GM12878 (cell line): ENCODE measurements at regions not wholly inside any gene's neighbourhood (a gene's known extent, or its start where the extent isn't known, plus 50 kb on each side); places are given as distances from the start of the nearest gene placed in this dataset.

Source experiments
- ATAC-seq: fragments of 200-7000 bp; cut with Tn5 transposase; 3 replicates; pipeline ENCODE4 v1.9.1; 2020; ENCODE audit warnings: mild to moderate bottlenecking, moderate library complexity
- BruUV-seq: library from RNA; stranded (reverse); fragments of 400-500 nt; replicated peaks from 2 replicates; lab custom pipeline; 2021; lab: Mats Ljungman, UMichigan
- CTCF ChIA-PET: fragments of 300-600 bp; sonication (Branson Sonifier 250); formaldehyde crosslinking; extraction: SDS; loops from one replicate; lab custom pipeline; 2021; ENCODE audit warnings: inconsistent platforms; lab: Yijun Ruan, JAX
- POLR2A ChIA-PET: fragments of 350-600 bp; formaldehyde crosslinking; extraction: SDS; loops from one replicate; lab custom pipeline; 2021; ENCODE audit warnings: inconsistent platforms; lab: Charles Lee
- RAD21 ChIA-PET: fragments of 300-600 bp; sonication (Branson Sonifier 250); formaldehyde crosslinking; loops from one replicate; lab custom pipeline; 2023; ENCODE audit warnings: antibody characterized with exemption; ENCODE audit not compliant: unreplicated experiment; lab: Charles Lee
- SMC1A ChIA-PET: fragments of 300-600 bp; sonication (Branson Sonifier 250); formaldehyde crosslinking; loops from one replicate; lab custom pipeline; 2023; ENCODE audit not compliant: unreplicated experiment, uncharacterized antibody; lab: Charles Lee
- DNase-seq: peaks from one replicate; pipeline ENCODE4 v3.0.0-alpha.2; 2011; ENCODE audit warnings: low read depth, low spot score
- FAIRE-seq: peaks from 3 replicates; lab custom pipeline; 2011; peaks lifted over from hg19 to GRCh38; lab: Jason Lieb, UNC
- H2AFZ ChIP-seq: 2 replicates; pipeline ENCODE4 v1.6.0; 2011; ENCODE audit warnings: low read depth, low read length, control low read depth; ENCODE audit not compliant: control insufficient read depth
- H3K27ac ChIP-seq: 2 replicates; pipeline ENCODE4 v1.5.1; 2011; ENCODE audit warnings: control low read depth; ENCODE audit not compliant: control insufficient read depth, insufficient read depth
- H3K27me3 ChIP-seq, 2 experiments: replicated peaks in 1 of 2; 2 replicates each; pipeline versions ENCODE4 v1.6.0 to v1.6.1; 2011; ENCODE audit warnings: low read length in 1 of 2; ENCODE audit not compliant: control insufficient read depth in 2 of 2, insufficient read depth in 2 of 2
- H3K36me3 ChIP-seq, 2 experiments: 2 replicates each; pipeline ENCODE4 v1.5.1; 2011; ENCODE audit warnings: low read length in 1 of 2; ENCODE audit not compliant: control insufficient read depth in 2 of 2, insufficient read depth in 2 of 2
- H3K4me1 ChIP-seq: 2 replicates; pipeline ENCODE4 v1.6.1; 2011; ENCODE audit warnings: mild to moderate bottlenecking, low read length, moderate library complexity, mixed read lengths; ENCODE audit not compliant: control insufficient read depth, insufficient read depth
- H3K4me2 ChIP-seq: 2 replicates; pipeline ENCODE4 v1.6.0; 2011; ENCODE audit warnings: control low read depth; ENCODE audit not compliant: control insufficient read depth, insufficient read depth
- H3K4me3 ChIP-seq: fragments of 200-600 bp; sonication (generic); 2 replicates; pipeline ENCODE4 v1.5.1; 2016
- H3K79me2 ChIP-seq: 2 replicates; pipeline ENCODE4 v1.6.0; 2011; ENCODE audit warnings: low read length; ENCODE audit not compliant: control insufficient read depth, insufficient read depth
- H3K9ac ChIP-seq: 2 replicates; pipeline ENCODE4 v1.8.0; 2011; ENCODE audit warnings: low read length, control low read depth, mixed read lengths; ENCODE audit not compliant: control insufficient read depth, insufficient read depth
- H3K9me3 ChIP-seq: replicated peaks from 3 replicates; pipeline ENCODE4 v1.5.1; 2011; ENCODE audit warnings: mild to moderate bottlenecking, low read length; ENCODE audit not compliant: control insufficient read depth, insufficient read depth
- H4K20me1 ChIP-seq: 2 replicates; pipeline ENCODE4 v1.6.0; 2011; ENCODE audit not compliant: control insufficient read depth, insufficient read depth
- ASH2L ChIP-seq: fragments of 300-600, 200-600 bp; sonication (generic); IDR thresholded peaks from 2 replicates; pipeline ENCODE4 v1.6.1; 2017; ENCODE audit warnings: low read depth, mild to moderate bottlenecking, borderline replicate concordance
- CHD4 ChIP-seq: fragments of 200-600 bp; sonication (generic); IDR thresholded peaks from 2 replicates; pipeline ENCODE4 v1.6.1; 2016; ENCODE audit warnings: mild to moderate bottlenecking
- CREB1 ChIP-seq: IDR thresholded peaks from 2 replicates; pipeline ENCODE4 v1.6.1; 2012; ENCODE audit warnings: low read depth, mild to moderate bottlenecking, inconsistent platforms
- HDAC2 ChIP-seq: fragments of 200-600 bp; sonication (generic); IDR thresholded peaks from 2 replicates; pipeline ENCODE4 v1.6.1; 2017
- HDAC6 ChIP-seq: fragments of 200-600 bp; sonication (generic); IDR thresholded peaks from one replicate; pipeline ENCODE4 v1.8.0; 2017; ENCODE audit warnings: antibody characterized with exemption; ENCODE audit not compliant: unreplicated experiment
- NFIC ChIP-seq: IDR thresholded peaks from 2 replicates; pipeline ENCODE4 v1.6.1; 2012; ENCODE audit warnings: low read depth, mild to moderate bottlenecking, inconsistent platforms, low read length, moderate library complexity
- PAX8 ChIP-seq: fragments of 450-650 bp; IDR thresholded peaks from 2 replicates; pipeline ENCODE4 v1.6.1; 2017; ENCODE audit warnings: mild to moderate bottlenecking, moderate library complexity
- POLR2AphosphoS5 ChIP-seq: IDR thresholded peaks from 2 replicates; pipeline ENCODE4 v1.6.1; 2011; ENCODE audit warnings: mild to moderate bottlenecking, low read length, inconsistent platforms
- TCF3 ChIP-seq: IDR thresholded peaks from 2 replicates; pipeline ENCODE4 v1.6.1; 2012; ENCODE audit warnings: low read depth, mild to moderate bottlenecking, low read length, borderline replicate concordance; ENCODE audit not compliant: insufficient read depth
- ZNF274 ChIP-seq: IDR thresholded peaks from one replicate; pipeline ENCODE4 v1.8.0; 2011; ENCODE audit not compliant: insufficient read length, insufficient read depth
- WGBS: methylation state at CpG from one replicate; pipeline ENCODE4 v1.1.6; 2016; ENCODE audit warnings: low lambda C conversion rate; ENCODE audit not compliant: insufficient replicate concordance, insufficient coverage; ENCODE audit errors: missing lambda C conversion rate; 5-methylcytosine and 5-hydroxymethylcytosine counted together
- in situ Hi-C: fragments of 300-500 bp; cut with MboI; formaldehyde crosslinking; loops from 9 replicates; pipeline ENCODE4 v1.14.3; 2018; ENCODE audit warnings: mixed read lengths
- intact Hi-C: fragments of 100-400 bp; cut with micrococcal nuclease; formaldehyde crosslinking; loops from one replicate; pipeline ENCODE4 v1.14.2; 2022; ENCODE audit not compliant: unreplicated experiment
- TF ChIP-seq, protein P1 (sequence below): IDR thresholded peaks from 2 replicates; pipeline ENCODE4 v1.6.1; 2012; ENCODE audit warnings: low read depth, low read length, improper control_type of control experiment
- TF ChIP-seq, protein P2 (sequence below): IDR thresholded peaks from 2 replicates; pipeline ENCODE4 v1.6.1; 2011; ENCODE audit warnings: low read depth, low read length, improper control_type of control experiment, borderline replicate concordance
- TF ChIP-seq, protein P3 (sequence below): fragments of 450-650 bp; IDR thresholded peaks from 2 replicates; pipeline ENCODE4 v1.6.1; 2017; ENCODE audit warnings: borderline replicate concordance

DNA sequence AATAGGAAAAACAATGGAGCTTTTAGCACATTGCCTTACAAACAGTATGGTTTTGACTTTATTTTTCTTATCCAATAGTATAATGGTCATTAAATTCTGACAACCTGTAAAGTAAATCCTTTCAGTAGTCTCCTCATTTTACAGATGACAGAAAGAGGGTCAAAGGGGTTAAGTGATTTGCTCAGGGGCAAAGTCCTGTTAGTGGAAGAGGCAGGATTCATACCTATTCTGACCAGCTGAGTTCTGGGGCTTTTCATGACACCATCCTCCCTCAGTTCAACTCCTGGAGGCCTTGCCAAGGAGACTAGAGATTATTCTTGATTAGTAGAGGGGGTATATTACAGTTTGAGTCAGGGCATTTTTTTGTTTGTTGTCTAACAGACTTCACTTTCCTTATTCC lies 278.7 kb upstream of the DUSP10 start:
- POLR2A ChIA-PET = no interaction called here
- intact Hi-C loops = no loop called here
- ATAC-seq = no peak

DNA sequence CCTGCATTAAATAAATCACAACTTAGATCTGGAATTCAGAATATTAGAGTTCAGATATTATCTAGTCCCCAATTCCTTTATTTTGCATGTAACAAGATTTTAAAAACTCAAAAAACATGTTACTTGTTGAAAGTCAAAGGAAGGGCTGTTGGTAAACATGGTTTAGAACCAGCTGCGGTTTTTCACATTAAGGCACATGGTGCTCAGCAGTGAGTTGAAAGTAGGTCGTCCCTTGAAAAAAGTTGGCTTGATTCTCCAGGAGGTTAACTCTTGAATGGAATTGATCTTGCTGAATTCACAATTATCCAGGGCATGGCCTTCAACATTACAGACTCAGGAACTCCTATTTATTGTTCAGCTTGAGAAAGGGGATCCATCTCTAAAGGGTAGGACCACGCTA lies 277.1 kb upstream of the DUSP10 start:
- Histone ChIP-seq H3K9ac (no peak overlapping the region), H4K20me1 (no peaks in the 10 kb centered on the region), H3K4me3 (no peak overlapping the region), H3K36me3 (no peaks in the 10 kb centered on the region), H3K4me1 (no peaks in the 10 kb centered on the region), H3K27me3 (no peaks in the 10 kb centered on the region), H3K27ac (no peak overlapping the region), H2AFZ (no peak overlapping the region), H3K79me2 (no peaks in the 10 kb centered on the region), H3K4me2 (no peak overlapping the region), H3K9me3 (no peaks in the 10 kb centered on the region)
- RAD21 ChIA-PET = no interaction called here
- SMC1A ChIA-PET = interaction anchor here (0.6 to 0.8 kb wide), 2 partner anchors 9 to 732 kb away, joined by 3 to 4 read pairs; no protein-coding TSS in a partner anchor
- BruUV-seq = no TSS peak
- DNase-seq (no peak), FAIRE-seq (no peak), ATAC-seq (no peak)
- intact Hi-C loops (no loop called here), in situ Hi-C loops (no loop called here)
- 37% methylated on average over 3 of the region's 3 CpGs for WGBS
- POLR2A ChIA-PET = no interaction called here
- CTCF ChIA-PET = interaction anchor here (1.6 kb wide), 1 partner anchor 10 kb away, joined by 9 read pairs; no protein-coding TSS in a partner anchor
- TF ChIP-seq CHD4 (no peak), HDAC6 (no peak), ZNF274 (no peak), HDAC2 (no peak), ASH2L (no peak)
- TF ChIP-seq, protein P1, sequence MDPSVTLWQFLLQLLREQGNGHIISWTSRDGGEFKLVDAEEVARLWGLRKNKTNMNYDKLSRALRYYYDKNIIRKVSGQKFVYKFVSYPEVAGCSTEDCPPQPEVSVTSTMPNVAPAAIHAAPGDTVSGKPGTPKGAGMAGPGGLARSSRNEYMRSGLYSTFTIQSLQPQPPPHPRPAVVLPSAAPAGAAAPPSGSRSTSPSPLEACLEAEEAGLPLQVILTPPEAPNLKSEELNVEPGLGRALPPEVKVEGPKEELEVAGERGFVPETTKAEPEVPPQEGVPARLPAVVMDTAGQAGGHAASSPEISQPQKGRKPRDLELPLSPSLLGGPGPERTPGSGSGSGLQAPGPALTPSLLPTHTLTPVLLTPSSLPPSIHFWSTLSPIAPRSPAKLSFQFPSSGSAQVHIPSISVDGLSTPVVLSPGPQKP = no peak
- TF ChIP-seq, protein P2, sequence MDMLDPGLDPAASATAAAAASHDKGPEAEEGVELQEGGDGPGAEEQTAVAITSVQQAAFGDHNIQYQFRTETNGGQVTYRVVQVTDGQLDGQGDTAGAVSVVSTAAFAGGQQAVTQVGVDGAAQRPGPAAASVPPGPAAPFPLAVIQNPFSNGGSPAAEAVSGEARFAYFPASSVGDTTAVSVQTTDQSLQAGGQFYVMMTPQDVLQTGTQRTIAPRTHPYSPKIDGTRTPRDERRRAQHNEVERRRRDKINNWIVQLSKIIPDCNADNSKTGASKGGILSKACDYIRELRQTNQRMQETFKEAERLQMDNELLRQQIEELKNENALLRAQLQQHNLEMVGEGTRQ = no peak

More for the DNA sequence above, 278.7 kb upstream of the DUSP10 start:
- Histone ChIP-seq H3K27me3 (no peaks in the 10 kb centered on the region), H3K9ac (no peak overlapping the region), H3K4me1 (no peaks in the 10 kb centered on the region), H3K4me3 (no peak overlapping the region), H3K9me3 (no peaks in the 10 kb centered on the region), H2AFZ (no peak overlapping the region), H4K20me1 (no peaks in the 10 kb centered on the region), H3K36me3 (no peaks in the 10 kb centered on the region), H3K4me2 (no peak overlapping the region), H3K79me2 (no peaks in the 10 kb centered on the region), H3K27ac (no peak overlapping the region)
- in situ Hi-C loops = no loop called here
- FAIRE-seq = no peak
- no peak for DNase-seq
- CTCF ChIA-PET = no interaction called here
- RAD21 ChIA-PET = interaction anchor here (1.3 to 1.6 kb wide), 2 partner anchors 11 to 150 kb away, joined by 3 to 6 read pairs; no protein-coding TSS in a partner anchor
- TF ChIP-seq CREB1 = no peak
- TF ChIP-seq, protein P3, sequence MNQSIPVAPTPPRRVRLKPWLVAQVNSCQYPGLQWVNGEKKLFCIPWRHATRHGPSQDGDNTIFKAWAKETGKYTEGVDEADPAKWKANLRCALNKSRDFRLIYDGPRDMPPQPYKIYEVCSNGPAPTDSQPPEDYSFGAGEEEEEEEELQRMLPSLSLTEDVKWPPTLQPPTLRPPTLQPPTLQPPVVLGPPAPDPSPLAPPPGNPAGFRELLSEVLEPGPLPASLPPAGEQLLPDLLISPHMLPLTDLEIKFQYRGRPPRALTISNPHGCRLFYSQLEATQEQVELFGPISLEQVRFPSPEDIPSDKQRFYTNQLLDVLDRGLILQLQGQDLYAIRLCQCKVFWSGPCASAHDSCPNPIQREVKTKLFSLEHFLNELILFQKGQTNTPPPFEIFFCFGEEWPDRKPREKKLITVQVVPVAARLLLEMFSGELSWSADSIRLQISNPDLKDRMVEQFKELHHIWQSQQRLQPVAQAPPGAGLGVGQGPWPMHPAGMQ = no peak
- TF ChIP-seq TCF3 = no peak
- TF ChIP-seq POLR2AphosphoS5 = no peak
- TF ChIP-seq PAX8 = no peak
- TF ChIP-seq NFIC = no peak
- SMC1A ChIA-PET = interaction anchor here (1.0 to 1.2 kb wide), 3 partner anchors 28 to 85 kb away, joined by 3 read pairs; no protein-coding TSS in a partner anchor
- BruUV-seq = no TSS peak
